Activated CD8-positive, alpha-beta T cell treated with anti-CD3 and anti-CD28 coated beads for 36 hours (primary cell): ENCODE measurements at regions not wholly inside any gene's neighbourhood (a gene's known extent, or its start where the extent isn't known, plus 50 kb on each side); places are given as distances from the start of the nearest gene placed in this dataset.

Source experiments
- ATAC-seq: fragments of 200-7000 bp; cut with Tn5 transposase; one replicate; pipeline ENCODE4 v1.10.0; 2021; ENCODE audit warnings: mild to moderate bottlenecking, moderate library complexity
- CTCF ChIA-PET: fragments of 350-600 bp; sonication (Branson Sonifier 250); formaldehyde crosslinking; loops from one replicate; lab custom pipeline; 2021; ENCODE audit warnings: antibody characterized with exemption; lab: Charles Lee
- POLR2A ChIA-PET: fragments of 350-600 bp; sonication (Branson Sonifier 250); formaldehyde crosslinking; loops from one replicate; lab custom pipeline; 2021; ENCODE audit warnings: antibody characterized with exemption; lab: Charles Lee
- DNase-seq: peaks from one replicate; pipeline ENCODE4 v3.0.0-alpha.2; 2020
- H3K27ac Mint-ChIP-seq: one replicate; pipeline ENCODE4 v1.8.0; 2021; ENCODE audit warnings: mild to moderate bottlenecking, mixed read lengths
- H3K27me3 Mint-ChIP-seq: one replicate; pipeline ENCODE4 v1.8.0; 2021; ENCODE audit warnings: mixed read lengths
- H3K36me3 Mint-ChIP-seq: one replicate; pipeline ENCODE4 v1.8.0; 2021; ENCODE audit warnings: low read depth, mixed read lengths
- H3K4me1 Mint-ChIP-seq: one replicate; pipeline ENCODE4 v1.8.0; 2021; ENCODE audit warnings: low read depth, mixed read lengths
- H3K4me3 Mint-ChIP-seq: one replicate; pipeline ENCODE4 v1.8.0; 2021; ENCODE audit warnings: mild to moderate bottlenecking, moderate library complexity, mixed read lengths
- H3K9me3 Mint-ChIP-seq: one replicate; pipeline ENCODE4 v1.8.0; 2021; ENCODE audit warnings: mixed read lengths
- CTCF ChIP-seq: fragments of 200-600 bp; IDR thresholded peaks from one replicate; pipeline ENCODE4 v1.8.0; 2022; ENCODE audit warnings: antibody characterized with exemption, mild to moderate bottlenecking
- intact Hi-C: fragments of 100-400 bp; cut with micrococcal nuclease; formaldehyde crosslinking; loops from one replicate; pipeline ENCODE4 v1.10.0; 2022

GRCh38 chr1:245046769-245047168 is 108.0 kb upstream of the KIF26B start:
- CTCF ChIA-PET, result interaction anchor here (1.0 to 1.3 kb wide), 2 partner anchors 245 to 250 kb away, joined by 5 to 8 read pairs; no protein-coding TSS in a partner anchor
- DNase-seq, result no peak
- no peak overlapping the region for H3K27ac Mint-ChIP-seq
- ATAC-seq, result no peak
- POLR2A ChIA-PET, result no interaction called here
- no peaks in the 10 kb centered on the region for H3K9me3 Mint-ChIP-seq
- H3K4me1 Mint-ChIP-seq, result peaks cover 7% of the 10 kb centered on the region
- peaks cover under 1% of the 10 kb centered on the region for H3K27me3 Mint-ChIP-seq
- H3K4me3 Mint-ChIP-seq, result no peak overlapping the region
- H3K36me3 Mint-ChIP-seq, result no peaks in the 10 kb centered on the region
- intact Hi-C loops, result no loop called here
- no peak for TF ChIP-seq CTCF

DNA sequence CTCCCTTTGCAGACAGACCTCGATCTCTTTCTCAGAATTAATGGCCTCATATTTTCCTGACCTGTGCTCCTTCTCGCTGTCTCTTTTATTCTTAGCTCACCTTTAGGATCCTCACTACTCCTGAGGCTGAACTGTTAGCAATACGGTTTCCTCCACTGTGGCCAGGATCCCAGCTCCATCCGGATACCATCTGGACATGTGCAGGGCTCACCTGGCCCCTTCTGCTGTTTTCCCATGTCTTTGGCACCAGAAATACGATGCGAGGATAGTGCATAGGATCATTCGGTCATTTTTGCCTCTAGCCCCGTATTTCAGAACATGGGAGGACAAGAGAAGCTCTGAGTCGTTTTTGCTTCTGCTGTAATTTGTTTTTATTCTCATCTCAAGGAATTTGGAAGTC is 108.5 kb upstream of the KIF26B start:
- intact Hi-C loops, result no loop called here
- Mint-ChIP-seq H3K27ac (no peak overlapping the region), H3K27me3 (no peaks in the 10 kb centered on the region), H3K9me3 (no peaks in the 10 kb centered on the region), H3K4me1 (peaks cover 3% of the 10 kb centered on the region), H3K4me3 (no peak overlapping the region), H3K36me3 (no peaks in the 10 kb centered on the region)
- POLR2A ChIA-PET, result no interaction called here
- ATAC-seq (no peak), DNase-seq (no peak)
- no peak for TF ChIP-seq CTCF
- CTCF ChIA-PET, result interaction anchor here (1.0 to 1.3 kb wide), 2 partner anchors 245 to 249 kb away, joined by 5 to 8 read pairs; no protein-coding TSS in a partner anchor

DNA sequence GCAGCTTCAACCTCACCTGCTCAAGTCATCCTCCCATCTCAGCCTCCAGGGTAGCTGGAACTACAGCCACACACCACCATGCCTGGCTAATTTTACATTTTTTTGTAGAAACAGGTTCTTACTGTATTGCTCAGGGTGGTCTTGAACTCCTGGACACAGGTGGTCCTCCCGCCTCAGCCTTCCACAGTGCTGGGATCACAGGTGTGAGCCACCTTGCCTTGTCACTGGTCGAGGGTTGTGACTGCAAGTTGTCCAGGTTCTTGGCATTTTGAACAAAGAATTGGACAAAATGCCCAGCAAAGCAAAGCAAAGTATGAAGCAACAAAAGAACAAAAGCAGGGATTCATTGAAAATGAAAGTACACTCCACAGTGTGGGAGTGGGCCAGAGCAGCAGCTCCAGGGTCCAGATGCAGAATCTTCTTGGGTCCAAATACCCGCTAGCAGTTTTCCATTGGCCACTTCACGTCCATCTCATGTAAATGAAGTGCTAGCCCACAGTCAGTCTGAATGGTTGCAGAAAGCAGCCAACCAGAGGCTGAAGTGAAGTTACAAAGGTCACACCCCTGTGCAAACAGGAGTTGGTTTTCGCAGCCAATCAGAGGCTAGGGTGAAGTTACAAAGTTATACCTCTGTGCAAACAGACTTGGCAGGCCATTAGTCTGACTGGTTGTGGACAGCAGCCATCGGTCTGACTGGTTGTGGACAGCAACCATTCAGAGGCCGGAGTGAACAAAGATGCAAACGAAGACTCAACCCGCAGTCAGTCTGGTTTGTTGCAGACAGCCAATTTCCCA is 109.5 kb upstream of the KIF26B start:
- intact Hi-C loops, result no loop called here
- Mint-ChIP-seq H3K36me3 (no peaks in the 10 kb centered on the region), H3K27ac (no peak overlapping the region), H3K4me1 (no peaks in the 10 kb centered on the region), H3K9me3 (no peaks in the 10 kb centered on the region), H3K27me3 (no peaks in the 10 kb centered on the region), H3K4me3 (no peak overlapping the region)
- ChIA-PET CTCF (interaction anchor here (0.6 to 5.4 kb wide), 3 partner anchors 244 to 457 kb away, joined by 3 to 78 read pairs (median 8); no protein-coding TSS in a partner anchor), POLR2A (no interaction called here)
- no peak for DNase-seq
- ATAC-seq, result no peak
- no peak for TF ChIP-seq CTCF

DNA sequence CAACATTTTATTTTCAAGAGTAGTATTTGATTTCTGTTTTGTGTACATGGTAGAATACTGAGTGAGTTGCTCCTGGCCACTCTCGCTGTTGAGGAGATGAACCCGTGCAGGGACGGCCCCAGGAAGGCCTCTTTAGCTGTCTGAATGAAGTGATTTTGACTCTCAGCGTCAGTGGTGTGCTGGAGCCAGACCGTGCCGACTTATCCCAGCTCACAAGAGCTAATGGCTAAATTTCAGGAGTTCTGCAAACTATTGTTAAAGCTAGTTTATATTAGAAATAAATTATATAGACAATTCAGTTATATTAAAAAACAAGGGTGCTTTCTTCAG is 111.2 kb upstream of the KIF26B start:
- H3K9me3 Mint-ChIP-seq, result no peaks in the 10 kb centered on the region
- no peaks in the 10 kb centered on the region for H3K4me1 Mint-ChIP-seq
- no peaks in the 10 kb centered on the region for H3K36me3 Mint-ChIP-seq
- H3K27me3 Mint-ChIP-seq, result no peaks in the 10 kb centered on the region
- H3K27ac Mint-ChIP-seq, result no peak overlapping the region
- H3K4me3 Mint-ChIP-seq, result no peak overlapping the region
- CTCF ChIA-PET, result interaction anchor here (0.7 to 5.4 kb wide), 25 partner anchors 11 to 439 kb away, joined by 3 to 78 read pairs (median 6); partner anchors contain the start of gene HNRNPU
- no peak for TF ChIP-seq CTCF
- DNase-seq (no peak), ATAC-seq (no peak)
- POLR2A ChIA-PET, result interaction anchor here (1.4 to 1.6 kb wide), 2 partner anchors 74 to 241 kb away, joined by 3 to 4 read pairs; a partner anchor contains a TSS
- intact Hi-C loops, result loop anchor here (2.0 to 5.0 kb wide), 3 partner anchors 181 to 441 kb away; partner anchors contain the start of gene HNRNPU
